ENCODE measurements at regions not wholly inside any gene's neighbourhood (a gene's known extent, or its start where the extent isn't known, plus 50 kb on each side); places are given as distances from the start of the nearest gene placed in this dataset.
"Not testable (repeated sequence)": the region's sequence is repeated elsewhere in the genome, so short reads cannot be mapped to it uniquely, and the experiment has no call there.

- H3K36me3 ChIP-seq = no peaks in the 10 kb centered on the region
- no peak for DNase-seq
- no peak for TF ChIP-seq CTCF (IDR thresholded peaks at IDR 0.05; ENCODE audit: borderline replicate concordance)
- no peak overlapping the region for H3K27ac ChIP-seq (replicated peaks)
- intact Hi-C loops (cut with micrococcal nuclease) = no loop called here
- no peaks in the 10 kb centered on the region for H3K4me1 ChIP-seq
- no peak overlapping the region for H3K4me3 ChIP-seq
- H3K9me3 ChIP-seq (replicated peaks) = no peaks in the 10 kb centered on the region
- no peaks in the 10 kb centered on the region for H3K27me3 ChIP-seq (ENCODE audit: low read depth)
These were observed 1326.3 kb upstream of the GJE1 start for GRCh38 chr6:140806431-140806830.

GRCh38 chr6:140794544-140794943, 1338.2 kb upstream of the GJE1 start:
- Histone ChIP-seq H3K27me3 (ENCODE audit: low read depth) (no peaks in the 10 kb centered on the region), H3K9me3 (replicated peaks) (peaks cover 6% of the 10 kb centered on the region), H3K27ac (replicated peaks) (no peak overlapping the region), H3K36me3 (no peaks in the 10 kb centered on the region), H3K4me1 (no peaks in the 10 kb centered on the region), H3K4me3 (no peak overlapping the region)
- no peak for DNase-seq
- TF ChIP-seq CTCF (IDR thresholded peaks at IDR 0.05; ENCODE audit: borderline replicate concordance) = no peak
- intact Hi-C loops (cut with micrococcal nuclease) = no loop called here

GRCh38 chr6:140790109-140790508, 1342.6 kb upstream of the GJE1 start:
- intact Hi-C loops (cut with micrococcal nuclease) = no loop called here
- DNase-seq = no peak

GRCh38 chr6:140789466-140789865, 1343.3 kb upstream of the GJE1 start:
- Histone ChIP-seq H3K27me3 (ENCODE audit: low read depth) (no peaks in the 10 kb centered on the region), H3K36me3 (no peaks in the 10 kb centered on the region), H3K4me3 (no peak overlapping the region), H3K4me1 (no peaks in the 10 kb centered on the region), H3K9me3 (replicated peaks) (peaks cover 5% of the 10 kb centered on the region), H3K27ac (replicated peaks) (no peak overlapping the region)
- DNase-seq = no peak
- intact Hi-C loops (cut with micrococcal nuclease) = no loop called here
- TF ChIP-seq CTCF (IDR thresholded peaks at IDR 0.05; ENCODE audit: borderline replicate concordance) = no peak

More at GRCh38 chr6:140790109-140790508, 1342.6 kb upstream of the GJE1 start:
- Histone ChIP-seq H3K4me3 (no peak overlapping the region), H3K27me3 (ENCODE audit: low read depth) (no peaks in the 10 kb centered on the region), H3K9me3 (replicated peaks) (peaks cover 5% of the 10 kb centered on the region), H3K4me1 (no peaks in the 10 kb centered on the region), H3K36me3 (no peaks in the 10 kb centered on the region), H3K27ac (replicated peaks) (no peak overlapping the region)
- no peak for TF ChIP-seq CTCF (IDR thresholded peaks at IDR 0.05; ENCODE audit: borderline replicate concordance)

GRCh38 chr6:140785926-140786325, 1346.8 kb upstream of the GJE1 start:
- Histone ChIP-seq H3K27ac (replicated peaks) (no peak overlapping the region), H3K27me3 (ENCODE audit: low read depth) (no peaks in the 10 kb centered on the region), H3K4me3 (no peak overlapping the region), H3K36me3 (no peaks in the 10 kb centered on the region), H3K9me3 (replicated peaks) (no peaks in the 10 kb centered on the region), H3K4me1 (no peaks in the 10 kb centered on the region)
- intact Hi-C loops (cut with micrococcal nuclease) = no loop called here
- TF ChIP-seq CTCF (IDR thresholded peaks at IDR 0.05; ENCODE audit: borderline replicate concordance) = no peak
- no peak for DNase-seq

GRCh38 chr6:140784573-140784972, 1348.2 kb upstream of the GJE1 start:
- TF ChIP-seq CTCF (IDR thresholded peaks at IDR 0.05; ENCODE audit: borderline replicate concordance) = no peak
- Histone ChIP-seq H3K4me3 (no peak overlapping the region), H3K27ac (replicated peaks) (no peak overlapping the region), H3K4me1 (no peaks in the 10 kb centered on the region), H3K36me3 (no peaks in the 10 kb centered on the region), H3K9me3 (replicated peaks) (no peaks in the 10 kb centered on the region), H3K27me3 (ENCODE audit: low read depth) (no peaks in the 10 kb centered on the region)
- no peak for DNase-seq
- intact Hi-C loops (cut with micrococcal nuclease) = no loop called here

- H3K4me1 ChIP-seq; H3K27me3 ChIP-seq (ENCODE audit: low read depth); DNase-seq; H3K9me3 ChIP-seq (replicated peaks); H3K36me3 ChIP-seq; H3K4me3 ChIP-seq; H3K27ac ChIP-seq (replicated peaks); intact Hi-C loops (cut with micrococcal nuclease): not testable (repeated sequence)
These were observed 1349.2 kb upstream of the GJE1 start for GRCh38 chr6:140783504-140783903.
